Ovary (tissue), 3 donors: ENCODE measurements at regions not wholly inside any gene's neighbourhood (a gene's known extent, or its start where the extent isn't known, plus 50 kb on each side); places are given as distances from the start of the nearest gene placed in this dataset.

Experiments
- CTCF ChIP-seq, 3 donors: fragments of 450-650 bp in 2 of 3; fragments of 200-600 bp in 1 of 3; IDR thresholded peaks; one replicate each; pipeline versions ENCODE4 v1.5.1 to v1.8.0; 2016 to 2022; ENCODE audit warnings: antibody characterized with exemption in 3 of 3, mild to moderate bottlenecking in 1 of 3
- EP300 ChIP-seq: sonication (generic); formaldehyde crosslinking; IDR thresholded peaks from one replicate; pipeline ENCODE4 v1.6.1; 2017; ENCODE audit warnings: antibody characterized with exemption
- POLR2A ChIP-seq: fragments of 450-650 bp; IDR thresholded peaks from one replicate; pipeline ENCODE4 v1.6.1; 2017; ENCODE audit warnings: antibody characterized with exemption, mild to moderate bottlenecking, moderate library complexity
- donor health status: DM: no; HTN: no; CAD: no.

- TF ChIP-seq CTCF (IDR thresholded peaks at IDR 0.05) (no peak), POLR2A (no peak), EP300 (no peak)
These were observed 327.2 kb upstream of the DIPK2B start for GRCh38 chrX:45527834-45528233.
